HG03558 (cell line): ENCODE measurements at regions not wholly inside any gene's neighbourhood (a gene's known extent, or its start where the extent isn't known, plus 50 kb on each side); places are given as distances from the start of the nearest gene placed in this dataset.
"Not testable (repeated sequence)": the region's sequence is repeated elsewhere in the genome, so short reads cannot be mapped to it uniquely, and the experiment has no call there.

Source experiments
- ATAC-seq: cut with Tn5 transposase; IDR thresholded peaks from one replicate; pipeline ENCODE4 v1.9.1; 2021; ENCODE audit warnings: moderate number of reproducible peaks; ENCODE audit not compliant: unreplicated experiment; ENCODE audit errors: extremely low read depth

DNA sequence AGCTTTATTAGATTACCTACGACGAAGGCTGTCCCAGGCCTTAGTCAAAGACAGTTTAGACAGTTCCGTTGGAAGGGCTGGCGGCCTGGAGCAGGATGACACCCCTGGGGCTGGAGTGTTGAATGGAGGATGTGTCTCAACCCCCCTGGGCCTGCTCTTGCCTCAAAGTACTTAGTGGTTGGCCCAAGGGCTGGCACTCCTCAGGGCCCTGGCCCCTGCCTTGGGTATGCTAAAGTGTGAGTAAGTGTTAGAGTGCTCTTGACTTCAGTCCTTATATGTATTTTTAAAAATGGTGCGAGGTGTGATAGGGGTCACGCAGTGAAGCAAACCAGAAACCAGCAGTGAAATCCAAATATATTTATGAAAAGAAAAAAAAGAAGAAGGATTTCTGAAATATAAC, 261.6 kb downstream of the KTN1 start:
- ATAC-seq: no peak

DNA sequence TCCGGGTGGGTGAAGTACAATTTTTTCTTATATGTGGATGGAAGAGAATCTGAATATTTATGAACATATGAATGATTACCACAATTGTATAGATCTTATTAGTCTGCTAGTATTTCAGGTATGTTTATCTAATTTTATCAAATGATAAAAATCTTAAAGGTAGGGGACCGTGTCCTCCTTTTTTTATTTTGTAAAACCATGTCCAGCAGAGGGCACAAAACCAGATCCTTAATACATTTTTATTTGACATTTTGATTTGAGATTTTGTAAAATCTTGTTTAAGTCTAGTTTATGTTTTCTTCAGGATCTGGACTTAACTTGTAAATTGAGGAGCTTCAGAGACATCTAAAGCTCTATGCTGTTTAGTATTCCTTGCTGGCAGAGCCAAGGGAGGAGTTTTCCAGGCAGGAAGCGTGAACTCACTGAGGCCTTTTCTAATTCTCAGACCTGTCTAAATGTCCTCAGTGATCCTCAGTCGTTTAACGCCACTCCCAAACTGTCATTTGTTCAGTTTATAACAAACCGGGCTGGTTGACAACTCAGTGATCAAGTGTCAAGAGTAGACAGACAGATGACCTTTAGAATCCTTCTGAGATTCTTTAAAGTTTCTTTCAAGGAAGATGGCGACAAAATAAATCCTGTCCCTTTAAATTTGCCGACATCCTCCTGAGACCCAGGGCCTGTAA, 263.9 kb downstream of the KTN1 start:
- ATAC-seq: no peak

DNA sequence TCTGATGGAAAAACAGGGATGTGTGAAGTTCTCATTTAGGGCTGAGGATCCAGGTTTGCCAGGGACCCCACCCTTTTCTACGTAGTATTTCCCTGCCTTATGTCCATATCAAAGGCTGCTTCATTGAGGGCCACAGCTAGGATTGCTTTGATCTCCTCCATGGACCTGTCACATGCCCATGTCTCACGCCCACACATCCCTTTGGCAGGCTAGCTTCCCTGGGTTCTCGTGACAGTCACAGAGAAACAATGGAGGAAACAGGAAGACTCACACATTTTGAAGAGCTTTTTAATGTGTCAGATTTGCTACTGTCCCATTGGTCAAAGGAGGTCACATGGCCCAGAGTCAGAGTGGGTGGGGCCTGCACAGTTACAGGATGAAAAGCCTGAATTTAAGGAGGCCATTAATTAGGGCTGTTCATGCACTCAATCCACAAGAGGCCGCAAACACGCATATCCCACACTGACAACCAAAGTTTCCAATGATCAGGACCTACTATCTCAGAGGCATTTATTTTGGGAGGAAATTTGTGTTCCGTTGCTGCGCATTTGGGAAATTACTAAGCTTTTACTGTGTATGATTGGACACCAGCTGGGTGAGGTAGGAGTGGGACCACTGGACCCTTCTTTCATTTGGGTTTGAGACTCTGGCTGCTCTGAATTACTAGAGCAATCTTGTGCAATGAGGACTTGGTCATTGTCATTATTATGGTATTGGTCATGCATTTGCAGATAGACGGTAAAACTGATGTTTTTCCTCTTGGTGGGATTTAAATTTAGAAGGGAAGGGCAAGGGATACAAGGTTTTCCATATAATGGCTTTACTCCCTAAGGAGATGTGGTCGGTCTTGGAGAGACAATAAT, 266.2 kb downstream of the KTN1 start:
- ATAC-seq: no peak

DNA sequence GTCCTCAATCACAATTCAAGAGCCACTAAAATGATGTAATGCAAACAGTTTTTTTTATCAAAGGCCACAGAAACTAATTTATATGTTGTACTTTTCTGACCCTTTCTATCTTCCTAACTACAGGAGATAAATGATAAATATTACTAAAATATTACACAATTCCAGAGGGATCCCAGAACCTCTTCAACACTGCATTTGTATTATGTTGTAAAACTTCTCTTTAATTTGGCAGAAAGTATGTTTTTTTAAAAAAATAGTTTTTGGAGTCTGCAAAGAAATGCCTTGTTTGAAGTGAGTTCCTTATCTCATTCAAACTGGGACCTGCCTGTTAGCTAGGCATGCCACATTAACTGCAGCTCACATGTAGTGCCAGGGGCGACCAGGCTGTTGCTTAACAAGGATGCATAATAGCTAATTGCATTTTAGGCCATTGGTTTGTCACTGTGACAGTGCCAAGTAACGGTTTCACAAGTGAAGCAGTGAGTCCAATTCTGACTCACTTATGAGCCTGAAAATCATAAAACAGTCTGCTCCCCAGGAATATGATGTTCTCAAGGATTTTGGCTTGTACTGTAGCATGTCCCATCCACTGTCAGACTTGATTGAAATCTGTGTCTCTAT, 266.9 kb downstream of the KTN1 start:
- no peak for ATAC-seq

DNA sequence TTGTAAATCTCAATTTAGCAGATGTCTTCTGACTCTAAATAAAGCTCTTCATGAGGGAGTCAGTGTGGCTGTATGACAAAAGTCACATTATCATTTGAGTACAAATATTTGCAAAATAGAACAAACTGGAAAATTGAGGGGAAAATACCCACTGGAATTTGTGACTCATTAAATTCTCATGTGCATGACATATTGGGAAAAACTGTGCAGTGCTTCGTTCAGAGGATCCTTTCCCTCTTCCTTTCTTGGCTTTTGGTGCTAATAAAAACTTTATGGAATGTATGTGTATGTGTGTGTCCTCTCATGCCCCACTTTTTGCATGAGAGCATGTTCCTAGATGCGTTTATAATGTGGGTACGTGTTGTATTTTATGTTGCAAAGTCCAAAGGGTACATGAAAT, 267.8 kb downstream of the KTN1 start:
- ATAC-seq: no peak

DNA sequence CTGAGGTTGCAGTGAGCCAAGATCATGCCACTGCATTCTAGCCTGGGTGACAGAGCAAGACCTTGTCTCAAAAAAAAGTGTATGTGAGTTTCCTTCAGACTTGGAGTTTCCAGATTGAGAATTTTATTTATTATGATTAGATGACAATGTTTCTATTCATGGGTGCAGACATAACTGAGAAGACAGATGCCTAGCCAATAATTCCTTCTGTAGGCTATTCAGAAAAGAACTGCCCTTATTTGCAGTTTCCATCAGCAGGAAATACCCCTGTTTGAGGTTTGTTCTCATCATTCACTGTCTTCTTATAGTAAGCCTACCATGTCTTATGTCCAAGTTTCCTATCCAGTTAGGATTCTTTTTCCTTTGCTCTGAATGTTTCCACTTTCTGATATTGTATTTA, 269.0 kb downstream of the KTN1 start:
- no peak for ATAC-seq

DNA sequence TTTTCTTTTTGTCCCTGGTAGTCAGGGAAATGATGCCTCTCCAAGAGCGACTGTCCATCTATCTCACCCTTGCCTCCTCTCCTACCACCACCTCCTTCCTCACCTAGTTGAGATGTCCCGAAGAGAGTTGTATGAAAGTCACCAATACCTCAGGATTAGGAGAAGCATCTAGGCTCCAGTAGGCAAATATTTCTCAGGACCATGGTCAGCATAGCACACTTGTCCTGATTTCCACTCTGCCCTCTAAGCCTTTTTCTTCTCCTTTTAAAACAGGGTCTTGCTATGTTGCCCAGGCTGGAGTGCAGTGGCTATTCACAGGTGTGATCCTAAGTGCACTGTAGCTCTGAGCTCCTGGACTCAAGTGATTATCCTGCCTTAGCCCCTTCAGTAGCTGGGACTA, 268.4 kb upstream of the PELI2 start:
- ATAC-seq: no peak

DNA sequence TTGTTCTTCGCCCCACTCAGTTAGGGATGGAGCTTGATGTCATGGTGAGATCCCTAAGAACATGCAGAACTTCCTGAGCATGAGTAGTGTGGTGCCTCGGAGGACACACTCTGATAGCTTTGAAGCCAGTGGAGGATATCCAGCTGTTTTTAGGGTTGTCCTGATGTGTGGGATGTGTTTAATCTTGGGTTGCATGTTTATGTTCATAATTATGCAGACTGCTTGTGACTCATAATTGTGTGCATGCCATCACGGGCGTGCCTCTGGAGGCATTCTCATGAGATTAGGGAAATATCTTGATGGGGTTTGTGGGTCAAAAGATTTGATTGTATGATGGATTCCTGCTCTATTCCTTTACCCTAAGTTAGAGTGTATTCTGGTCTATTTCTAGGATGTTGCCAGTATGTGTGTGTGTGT, 267.4 kb upstream of the PELI2 start:
- no peak for ATAC-seq

DNA sequence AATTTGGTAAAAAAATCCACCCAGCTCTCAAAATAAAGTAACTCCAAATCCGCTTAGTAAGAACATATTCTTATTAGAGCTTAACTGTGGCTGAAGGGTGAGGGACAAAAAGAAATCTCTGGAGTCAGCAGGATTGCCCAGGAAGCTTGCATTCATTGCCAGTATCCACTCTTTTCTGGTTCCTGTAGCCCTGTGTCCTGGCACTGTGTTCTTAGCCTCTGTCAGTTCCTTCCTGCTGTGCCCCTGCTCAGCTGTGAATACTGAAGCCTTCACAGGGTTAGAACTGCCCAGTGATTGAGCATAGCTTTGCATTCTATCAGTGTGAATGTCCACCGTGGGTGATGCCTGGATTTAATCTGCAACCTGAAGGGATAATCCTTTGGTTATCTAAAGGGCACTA, 266.9 kb upstream of the PELI2 start:
- no peak for ATAC-seq

DNA sequence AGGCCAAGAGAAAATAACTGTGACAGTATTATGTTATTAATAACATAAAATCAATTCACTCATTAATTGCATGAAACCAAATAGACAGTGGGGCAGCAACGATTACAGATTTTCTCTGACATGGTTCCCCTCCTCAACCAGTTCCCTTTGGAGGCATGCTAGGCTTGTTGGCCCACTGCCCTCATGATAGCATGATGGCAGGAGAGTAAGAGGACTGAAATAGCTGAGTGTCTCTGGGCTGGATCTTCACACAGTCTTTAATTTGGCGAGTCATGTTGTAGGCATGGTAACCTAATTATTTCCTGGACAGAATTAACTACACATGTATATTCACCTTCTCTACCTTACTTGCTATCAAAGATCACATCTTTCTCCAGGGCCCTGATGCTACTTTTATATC, 266.2 kb upstream of the PELI2 start:
- no peak for ATAC-seq

DNA sequence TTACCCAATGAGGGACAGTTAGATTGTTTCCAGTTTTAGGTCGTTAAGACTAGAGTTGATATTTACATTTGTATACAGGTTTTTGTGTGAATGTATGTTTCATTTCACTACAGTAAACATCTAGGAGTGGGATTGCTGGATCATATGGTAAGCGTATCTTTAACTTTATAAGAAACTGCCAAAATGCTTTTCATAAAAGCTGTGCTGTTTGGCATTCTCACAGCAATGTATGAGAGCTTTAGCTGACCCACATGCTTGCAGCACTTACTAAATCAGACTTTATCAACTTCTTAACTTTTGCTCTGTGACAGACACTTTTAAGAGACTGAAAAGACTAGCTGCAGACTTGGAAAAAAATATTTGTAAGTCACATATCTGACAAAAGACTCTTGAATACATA, 262.5 kb upstream of the PELI2 start:
- no peak for ATAC-seq

DNA sequence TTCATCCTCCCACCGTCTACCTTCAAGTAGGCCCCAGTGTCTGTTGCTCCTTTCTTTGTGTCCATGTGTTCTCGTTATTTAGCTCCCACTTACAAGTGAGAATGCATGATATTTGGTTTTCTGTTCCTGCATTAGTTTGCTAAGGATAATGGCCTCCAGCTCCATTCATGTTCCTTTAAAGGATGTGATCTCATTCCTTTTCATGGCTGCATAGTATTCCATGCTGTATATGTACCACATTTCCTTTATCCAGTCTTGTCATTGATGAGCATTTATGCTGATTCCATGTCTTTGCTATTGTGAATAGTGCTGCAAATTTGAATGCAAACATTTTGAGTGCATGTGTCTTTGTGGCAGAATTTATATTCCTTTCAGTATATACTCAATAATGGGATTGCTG, 259.6 kb upstream of the PELI2 start:
- ATAC-seq: no peak

DNA sequence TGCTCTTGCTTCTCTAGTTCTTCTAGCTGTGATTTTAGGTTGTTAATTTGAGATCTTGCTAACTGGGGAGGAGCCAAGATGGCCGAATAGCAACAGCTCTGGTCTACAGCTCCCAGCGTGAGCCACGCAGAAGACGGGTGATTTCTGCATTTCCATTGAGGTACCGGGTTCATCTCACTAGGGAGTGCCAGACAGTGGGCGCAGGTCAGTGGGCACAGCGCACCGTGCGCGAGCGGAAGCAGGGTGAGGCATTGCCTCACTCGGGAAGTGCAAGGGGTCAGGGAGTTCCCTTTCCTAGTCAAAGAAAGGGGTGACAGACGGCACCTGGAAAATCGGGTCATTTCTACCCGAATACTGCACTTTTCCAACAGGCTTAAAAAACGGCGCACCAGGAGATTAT, 256.6 kb upstream of the PELI2 start:
- ATAC-seq: not testable (repeated sequence)

DNA sequence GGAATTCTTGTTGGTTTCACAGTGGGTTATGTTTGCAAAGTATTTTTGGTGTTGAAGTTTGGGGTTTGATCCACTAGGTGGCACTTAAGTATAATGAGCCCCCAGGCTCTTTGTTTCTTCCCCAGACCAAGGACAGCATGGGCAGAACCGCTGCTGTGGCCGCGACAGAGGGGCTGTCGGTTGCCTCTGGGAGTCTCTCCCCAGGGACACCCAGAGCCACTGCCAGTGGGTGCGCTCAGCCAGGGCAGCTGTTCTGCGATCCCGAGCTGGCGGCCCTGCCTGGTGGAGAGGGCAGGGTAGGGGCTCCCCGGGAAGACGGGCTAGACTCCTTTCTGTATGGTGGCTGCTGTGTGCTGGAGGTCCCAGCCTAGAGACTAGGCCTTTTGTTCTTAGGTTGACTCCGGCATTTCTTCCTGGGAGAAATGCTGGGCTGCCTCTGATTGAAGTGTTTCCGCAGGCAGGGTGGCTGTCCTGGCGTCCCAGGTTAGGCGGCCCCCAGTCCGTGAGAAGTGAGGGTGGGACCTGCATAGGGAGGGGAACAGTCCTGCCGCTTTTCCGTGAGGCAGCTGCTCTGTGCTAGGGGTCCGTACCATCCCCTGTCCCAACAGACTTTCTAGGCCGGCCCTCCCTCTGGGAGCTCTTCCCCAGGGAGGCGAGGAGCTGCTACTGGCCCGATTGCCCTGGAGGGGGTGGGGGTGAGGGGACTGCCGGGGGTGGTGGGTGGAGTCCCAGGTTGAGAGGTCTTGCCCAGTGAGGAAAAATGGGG, 253.1 kb upstream of the PELI2 start:
- ATAC-seq: no peak

DNA sequence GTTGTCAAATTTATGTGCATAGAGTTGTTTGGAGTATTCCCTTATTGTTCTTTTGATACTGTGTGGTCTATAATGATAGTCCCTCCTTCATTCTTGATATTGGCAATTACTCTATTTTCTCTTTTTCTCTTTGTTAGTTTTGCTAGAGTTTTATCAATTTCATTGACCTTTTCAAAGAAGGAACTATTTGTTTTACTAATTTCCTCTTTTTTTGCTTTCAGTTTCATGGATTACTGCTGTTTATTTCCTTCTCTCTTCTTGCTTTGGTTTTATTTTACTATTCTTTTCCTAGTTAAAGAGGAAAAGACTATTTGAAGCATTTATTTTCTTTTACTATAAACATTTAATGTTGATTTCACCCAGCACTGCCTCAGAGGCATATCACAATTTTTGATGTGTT, 250.9 kb upstream of the PELI2 start:
- ATAC-seq: no peak

DNA sequence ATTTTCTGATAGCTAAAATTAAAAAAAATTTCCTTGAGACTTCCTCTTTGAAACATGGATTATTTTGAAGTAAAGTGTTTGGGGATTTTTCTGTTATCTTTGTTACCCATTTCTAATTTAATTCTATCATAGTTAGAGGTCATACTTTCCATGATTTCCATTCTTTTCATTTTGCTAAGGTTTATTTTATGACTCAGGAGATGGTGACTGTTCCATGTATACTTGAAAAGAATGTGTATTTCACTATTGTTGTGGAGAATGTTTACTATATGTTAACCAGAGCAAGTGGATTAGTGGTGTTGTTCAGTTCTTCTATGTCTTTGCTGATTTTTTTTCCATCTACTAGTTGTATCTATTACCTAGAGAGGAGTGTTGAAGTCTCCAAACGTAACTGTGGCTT, 250.5 kb upstream of the PELI2 start:
- no peak for ATAC-seq

DNA sequence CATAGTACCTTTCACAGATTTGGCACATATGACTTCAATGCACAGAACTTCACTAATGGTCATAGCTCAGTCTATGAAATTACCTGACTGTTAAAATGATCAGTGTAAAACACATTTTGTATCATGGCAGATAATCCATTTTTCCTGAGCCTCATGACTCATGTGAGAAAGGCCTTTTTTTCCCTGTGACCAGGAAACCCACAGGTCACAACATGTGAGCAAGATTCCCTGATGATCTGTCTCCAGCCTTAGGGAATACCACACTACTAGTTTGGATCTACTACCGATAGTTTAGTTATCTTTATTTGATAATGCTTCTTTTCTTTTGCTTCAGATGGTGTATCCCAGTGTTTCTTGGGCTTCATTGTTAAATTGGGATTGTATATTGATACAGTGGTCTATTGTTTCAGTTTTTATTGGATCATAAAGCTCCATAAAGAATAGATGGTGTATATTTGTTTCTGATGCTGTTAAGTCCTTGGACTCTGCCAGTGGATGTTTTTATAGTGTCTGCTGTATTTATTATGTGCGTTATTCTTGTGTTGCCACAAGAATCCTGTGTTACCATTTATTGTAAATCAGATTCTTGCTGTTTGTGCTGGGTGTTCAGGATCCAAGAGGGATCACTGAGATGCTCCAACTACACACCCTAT, 248.7 kb upstream of the PELI2 start:
- ATAC-seq: no peak

DNA sequence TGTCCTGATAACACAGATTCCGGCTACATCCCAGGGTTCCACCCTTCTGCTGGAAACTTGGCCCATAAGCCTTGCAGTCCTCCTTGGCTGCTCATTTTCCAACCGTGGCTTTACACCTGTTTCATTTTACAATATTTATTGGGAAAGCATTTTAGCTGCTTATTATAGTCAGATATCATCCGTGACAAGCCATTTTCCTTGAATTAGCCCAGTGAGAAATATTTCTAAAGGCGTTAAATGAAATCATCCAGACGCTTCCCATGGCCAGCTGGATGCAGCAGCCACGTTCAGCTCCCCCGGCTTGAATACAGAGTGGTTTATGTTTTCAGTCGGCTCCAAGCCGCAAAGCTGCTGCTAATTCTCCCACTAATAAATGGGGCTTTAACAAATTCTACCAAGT, 245.0 kb upstream of the PELI2 start:
- ATAC-seq: no peak

DNA sequence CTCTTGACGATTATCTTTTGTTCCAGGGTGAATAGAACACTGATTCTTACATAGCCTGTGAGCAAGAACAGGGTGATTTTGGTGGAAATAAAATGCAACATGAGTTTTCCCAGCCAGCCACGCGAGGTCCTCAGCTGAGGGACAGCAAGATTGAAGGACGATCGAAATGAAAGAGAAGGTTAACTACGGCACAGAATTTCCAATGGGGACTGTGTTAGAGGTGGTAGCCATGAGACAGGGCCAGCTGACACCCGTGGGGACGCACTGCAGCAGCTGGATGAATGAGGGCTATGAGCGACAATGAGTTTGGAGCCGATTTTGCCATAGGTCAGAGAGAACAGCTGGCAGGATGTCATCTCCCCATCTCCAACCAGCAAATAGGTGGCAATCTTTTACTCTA, 243.4 kb upstream of the PELI2 start:
- no peak for ATAC-seq

DNA sequence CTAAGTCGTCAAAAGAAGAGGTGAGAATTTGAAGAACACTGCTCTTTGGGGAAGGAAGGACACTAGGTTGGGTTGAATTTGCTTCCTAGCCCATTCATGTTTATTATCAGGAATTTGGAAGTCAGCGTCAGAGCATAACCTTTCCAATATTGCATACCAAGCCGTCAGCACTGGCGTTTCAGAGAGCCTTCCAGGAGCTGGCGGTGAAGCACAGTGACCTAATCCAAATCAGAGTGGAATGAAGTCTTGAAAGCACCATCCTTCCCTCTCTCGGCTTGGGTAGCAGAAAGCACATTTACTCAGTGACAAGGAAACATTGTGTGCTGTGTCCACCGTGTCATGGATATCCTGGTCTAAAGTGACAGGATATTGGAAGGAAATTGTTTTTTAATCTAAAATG, 240.3 kb upstream of the PELI2 start:
- no peak for ATAC-seq
